Epithelial cell of proximal tubule (primary cell): ENCODE measurements at regions not wholly inside any gene's neighbourhood (a gene's known extent, or its start where the extent isn't known, plus 50 kb on each side); places are given as distances from the start of the nearest gene placed in this dataset.
"Not testable (repeated sequence)": the region's sequence is repeated elsewhere in the genome, so short reads cannot be mapped to it uniquely, and the experiment has no call there.

Experiments used
- DNase-seq: peaks from one replicate; pipeline ENCODE4 v3.0.0-alpha.2; 2011; ENCODE audit warnings: low read depth
- H3K4me3 ChIP-seq: 2 replicates; pipeline ENCODE4 v1.5.1; 2011; ENCODE audit warnings: low read depth, mild to moderate bottlenecking, low read length
- CTCF ChIP-seq: conservative IDR thresholded peaks from 2 replicates; pipeline ENCODE4 v1.5.1; 2012; ENCODE audit warnings: low read depth, mild to moderate bottlenecking, low read length

- H3K4me3 ChIP-seq = no peak overlapping the region
- no peak for TF ChIP-seq CTCF
- DNase-seq = no peak
These were observed 914.1 kb upstream of the NXPH2 start for GRCh38 chr2:139694327-139694726.

- DNase-seq = no peak
- H3K4me3 ChIP-seq = no peak overlapping the region
- no peak for TF ChIP-seq CTCF
These were observed 906.0 kb upstream of the NXPH2 start for GRCh38 chr2:139686205-139686604.

GRCh38 chr2:139685090-139685983 lies 905.1 kb upstream of the NXPH2 start:
- no peak overlapping the region for H3K4me3 ChIP-seq
- no peak for TF ChIP-seq CTCF

GRCh38 chr2:139684286-139684860 lies 904.2 kb upstream of the NXPH2 start:
- H3K4me3 ChIP-seq = no peak overlapping the region
- no peak for TF ChIP-seq CTCF
- no peak for DNase-seq

More at GRCh38 chr2:139685090-139685983, 905.1 kb upstream of the NXPH2 start:
- DNase-seq = no peak

- no peak for TF ChIP-seq CTCF
- no peak overlapping the region for H3K4me3 ChIP-seq
These were observed 894.4 kb upstream of the NXPH2 start for GRCh38 chr2:139674577-139674976.

GRCh38 chr2:139673447-139673846 lies 893.3 kb upstream of the NXPH2 start:
- DNase-seq, H3K4me3 ChIP-seq: not testable (repeated sequence)

More at GRCh38 chr2:139674577-139674976, 894.4 kb upstream of the NXPH2 start:
- no peak for DNase-seq

GRCh38 chr2:139669675-139670074 lies 889.5 kb upstream of the NXPH2 start:
- DNase-seq = no peak
- no peak for TF ChIP-seq CTCF
- H3K4me3 ChIP-seq = no peak overlapping the region
